ENCODE measurements at regions not wholly inside any gene's neighbourhood (a gene's known extent, or its start where the extent isn't known, plus 50 kb on each side); places are given as distances from the start of the nearest gene placed in this dataset.
"Not testable (repeated sequence)": the region's sequence is repeated elsewhere in the genome, so short reads cannot be mapped to it uniquely, and the experiment has no call there.

- no peak for FAIRE-seq
These were observed 308.6 kb downstream of the TEX29 start for GRCh38 chr13:111629016-111629415.

- FAIRE-seq, result no peak
These were observed 309.0 kb downstream of the TEX29 start for GRCh38 chr13:111629457-111629856.

- no peak for FAIRE-seq
These were observed 309.5 kb downstream of the TEX29 start for GRCh38 chr13:111629926-111630325.

- FAIRE-seq, result no peak
These were observed 310.0 kb downstream of the TEX29 start for GRCh38 chr13:111630406-111630805.

- not testable (repeated sequence) for FAIRE-seq
These were observed 310.8 kb downstream of the TEX29 start for GRCh38 chr13:111631271-111631670.

- no peak for FAIRE-seq
These were observed 312.5 kb downstream of the TEX29 start for GRCh38 chr13:111632906-111633305.

- no peak for FAIRE-seq
These were observed 313.0 kb downstream of the TEX29 start for GRCh38 chr13:111633401-111633800.

GRCh38 chr13:111634410-111634809, 314.0 kb downstream of the TEX29 start:
- FAIRE-seq, result no peak

- no peak for FAIRE-seq
These were observed 315.8 kb downstream of the TEX29 start for GRCh38 chr13:111636271-111636670.

GRCh38 chr13:111636804-111637203, 316.4 kb downstream of the TEX29 start:
- no peak for FAIRE-seq

- no peak for FAIRE-seq
These were observed 316.9 kb downstream of the TEX29 start for GRCh38 chr13:111637365-111637764.

GRCh38 chr13:111638233-111638632, 317.8 kb downstream of the TEX29 start:
- no peak for FAIRE-seq

GRCh38 chr13:111639196-111639705, 318.8 kb downstream of the TEX29 start:
- no peak for FAIRE-seq

GRCh38 chr13:111640006-111640405, 319.6 kb downstream of the TEX29 start:
- FAIRE-seq, result no peak

- FAIRE-seq, result no peak
These were observed 320.0 kb downstream of the TEX29 start for GRCh38 chr13:111640476-111640875.

- FAIRE-seq, result no peak
These were observed 321.8 kb downstream of the TEX29 start for GRCh38 chr13:111642156-111642767.

GRCh38 chr13:111644750-111645149, 324.3 kb downstream of the TEX29 start:
- no peak for FAIRE-seq

- no peak for FAIRE-seq
These were observed 324.8 kb downstream of the TEX29 start for GRCh38 chr13:111645198-111645597.

- no peak for FAIRE-seq
These were observed 325.4 kb downstream of the TEX29 start for GRCh38 chr13:111645598-111646455.

GRCh38 chr13:111646456-111646855, 326.0 kb downstream of the TEX29 start:
- FAIRE-seq, result no peak

GRCh38 chr13:111648885-111649284, 328.4 kb downstream of the TEX29 start:
- no peak for FAIRE-seq

GRCh38 chr13:111650626-111651025, 330.2 kb downstream of the TEX29 start:
- no peak for FAIRE-seq

GRCh38 chr13:111652676-111653075, 332.2 kb downstream of the TEX29 start:
- FAIRE-seq, result no peak

- FAIRE-seq, result no peak
These were observed 334.1 kb downstream of the TEX29 start for GRCh38 chr13:111654531-111654930.

Data from islet of Langerhans (tissue), 1 donor.